WERI-Rb-1 (cell line): ENCODE measurements at regions not wholly inside any gene's neighbourhood (a gene's known extent, or its start where the extent isn't known, plus 50 kb on each side); places are given as distances from the start of the nearest gene placed in this dataset.

Experiments
- DNase-seq: peaks from one replicate; pipeline ENCODE4 v3.0.0-alpha.2; 2020
- H3K27ac ChIP-seq: fragments of 250-450 bp; sonication (Bioruptor Pico); 2 replicates; pipeline ENCODE4 v1.5.1; 2020; ENCODE audit warnings: mild to moderate bottlenecking, moderate library complexity
- H3K27me3 ChIP-seq: fragments of 250-450 bp; sonication (Bioruptor Pico); 2 replicates; pipeline ENCODE4 v1.5.1; 2021; ENCODE audit warnings: mild to moderate bottlenecking, low read depth, moderate library complexity; ENCODE audit not compliant: insufficient read depth, severe bottlenecking
- H3K36me3 ChIP-seq: fragments of 250-450 bp; sonication (Bioruptor Pico); 2 replicates; pipeline ENCODE4 v1.5.1; 2020; ENCODE audit warnings: mild to moderate bottlenecking, moderate library complexity
- H3K4me3 ChIP-seq: 2 replicates; pipeline ENCODE4 v1.5.1; 2011; ENCODE audit warnings: low read depth, mild to moderate bottlenecking, control low read depth, low read length
- H3K9me3 ChIP-seq: fragments of 250-450 bp; sonication (Bioruptor Pico); 2 replicates; pipeline ENCODE4 v1.5.1; 2021; ENCODE audit warnings: mild to moderate bottlenecking, moderate library complexity; ENCODE audit not compliant: severe bottlenecking
- CTCF ChIP-seq: IDR thresholded peaks from 2 replicates; pipeline ENCODE4 v1.5.1; 2011; ENCODE audit warnings: low read depth, mild to moderate bottlenecking, control low read depth, inconsistent platforms, low read length

GRCh38 chr11:13074714-13075464, 65.8 kb downstream of the RASSF10 start:
- Histone ChIP-seq H3K27me3 (peaks cover 54% of the 10 kb centered on the region), H3K4me3 (no peak overlapping the region), H3K27ac (no peak overlapping the region), H3K36me3 (no peaks in the 10 kb centered on the region), H3K9me3 (no peaks in the 10 kb centered on the region)
- TF ChIP-seq CTCF = no peak
- DNase-seq = no peak

- H3K27me3 ChIP-seq = peaks cover 63% of the 10 kb centered on the region
- H3K36me3 ChIP-seq = no peaks in the 10 kb centered on the region
- H3K9me3 ChIP-seq = no peaks in the 10 kb centered on the region
- no peak overlapping the region for H3K27ac ChIP-seq
- TF ChIP-seq CTCF = no peak
- H3K4me3 ChIP-seq = no peak overlapping the region
- DNase-seq = no peak
These were observed 67.8 kb downstream of the RASSF10 start for GRCh38 chr11:13076961-13077360.

GRCh38 chr11:13080861-13081260, 71.7 kb downstream of the RASSF10 start:
- no peak overlapping the region for H3K27ac ChIP-seq
- TF ChIP-seq CTCF = no peak
- peaks cover 60% of the 10 kb centered on the region for H3K27me3 ChIP-seq
- H3K4me3 ChIP-seq = no peak overlapping the region
- peaks cover 2% of the 10 kb centered on the region for H3K9me3 ChIP-seq
- no peaks in the 10 kb centered on the region for H3K36me3 ChIP-seq
- no peak for DNase-seq

GRCh38 chr11:13082588-13082987, 73.5 kb downstream of the RASSF10 start:
- TF ChIP-seq CTCF = no peak
- H3K36me3 ChIP-seq = no peaks in the 10 kb centered on the region
- peaks cover 52% of the 10 kb centered on the region for H3K27me3 ChIP-seq

GRCh38 chr11:13090228-13090708, 81.2 kb downstream of the RASSF10 start:
- H3K36me3 ChIP-seq = no peaks in the 10 kb centered on the region
- no peak for TF ChIP-seq CTCF
- peaks cover 4% of the 10 kb centered on the region for H3K27me3 ChIP-seq
- no peak overlapping the region for H3K4me3 ChIP-seq
- H3K27ac ChIP-seq = no peak overlapping the region
- H3K9me3 ChIP-seq = no peaks in the 10 kb centered on the region
- no peak for DNase-seq

More at GRCh38 chr11:13082588-13082987, 73.5 kb downstream of the RASSF10 start:
- Histone ChIP-seq H3K27ac (no peak overlapping the region), H3K4me3 (no peak overlapping the region), H3K9me3 (peaks cover 2% of the 10 kb centered on the region)
- no peak for DNase-seq

GRCh38 chr11:13091373-13091772, 82.3 kb downstream of the RASSF10 start:
- H3K36me3 ChIP-seq = no peaks in the 10 kb centered on the region
- H3K27me3 ChIP-seq = no peaks in the 10 kb centered on the region
- no peak for DNase-seq
- H3K4me3 ChIP-seq = no peak overlapping the region
- no peaks in the 10 kb centered on the region for H3K9me3 ChIP-seq
- H3K27ac ChIP-seq = no peak overlapping the region
- no peak for TF ChIP-seq CTCF
